ENCODE measurements at regions not wholly inside any gene's neighbourhood (a gene's known extent, or its start where the extent isn't known, plus 50 kb on each side); places are given as distances from the start of the nearest gene placed in this dataset.

- Mint-ChIP-seq H3K27me3 (ENCODE audit: insufficient read depth, low read depth) (peaks cover 87% of the 10 kb centered on the region), H3K4me1 (peaks cover 3% of the 10 kb centered on the region), H3K36me3 (no peaks in the 10 kb centered on the region), H3K9me3 (peaks cover 31% of the 10 kb centered on the region), H3K4me3 (no peak overlapping the region), H3K27ac (no peak overlapping the region)
- TF ChIP-seq EZH2 (IDR thresholded peaks at IDR 0.05) (no peak), EZH2phosphoT487 (IDR thresholded peaks at IDR 0.05) (no peak)
- TF ChIP-seq, protein P1, sequence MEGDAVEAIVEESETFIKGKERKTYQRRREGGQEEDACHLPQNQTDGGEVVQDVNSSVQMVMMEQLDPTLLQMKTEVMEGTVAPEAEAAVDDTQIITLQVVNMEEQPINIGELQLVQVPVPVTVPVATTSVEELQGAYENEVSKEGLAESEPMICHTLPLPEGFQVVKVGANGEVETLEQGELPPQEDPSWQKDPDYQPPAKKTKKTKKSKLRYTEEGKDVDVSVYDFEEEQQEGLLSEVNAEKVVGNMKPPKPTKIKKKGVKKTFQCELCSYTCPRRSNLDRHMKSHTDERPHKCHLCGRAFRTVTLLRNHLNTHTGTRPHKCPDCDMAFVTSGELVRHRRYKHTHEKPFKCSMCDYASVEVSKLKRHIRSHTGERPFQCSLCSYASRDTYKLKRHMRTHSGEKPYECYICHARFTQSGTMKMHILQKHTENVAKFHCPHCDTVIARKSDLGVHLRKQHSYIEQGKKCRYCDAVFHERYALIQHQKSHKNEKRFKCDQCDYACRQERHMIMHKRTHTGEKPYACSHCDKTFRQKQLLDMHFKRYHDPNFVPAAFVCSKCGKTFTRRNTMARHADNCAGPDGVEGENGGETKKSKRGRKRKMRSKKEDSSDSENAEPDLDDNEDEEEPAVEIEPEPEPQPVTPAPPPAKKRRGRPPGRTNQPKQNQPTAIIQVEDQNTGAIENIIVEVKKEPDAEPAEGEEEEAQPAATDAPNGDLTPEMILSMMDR (IDR thresholded peaks at IDR 0.05): no peak
- Histone ChIP-seq H3K36me3 (no peaks in the 10 kb centered on the region), H4K20me1 (ENCODE audit: low read depth) (peaks cover 4% of the 10 kb centered on the region), H3K4me2 (no peak overlapping the region), H3K79me2 (ENCODE audit: low read depth) (no peaks in the 10 kb centered on the region), H3K4me1 (no peaks in the 10 kb centered on the region), H2AFZ (replicated peaks) (no peak overlapping the region), H3K27ac (no peak overlapping the region), H3K9ac (no peak overlapping the region), H3K27me3 (peaks cover 100% of the 10 kb centered on the region), H3K4me3 (no peak overlapping the region), H3F3A (ENCODE audit: low read depth) (no peaks in the 10 kb centered on the region), H3K9me3 (ENCODE audit: low read depth) (no peaks in the 10 kb centered on the region)
- DNase-seq (ENCODE audit: low spot score): no peak
Measured at GRCh38 chrX:119996069-119996468, 52.5 kb upstream of the NKAP start.
